CD4-positive, alpha-beta memory T cell (primary cell): ENCODE measurements at regions not wholly inside any gene's neighbourhood (a gene's known extent, or its start where the extent isn't known, plus 50 kb on each side); places are given as distances from the start of the nearest gene placed in this dataset.
"Not testable (repeated sequence)": the region's sequence is repeated elsewhere in the genome, so short reads cannot be mapped to it uniquely, and the experiment has no call there.

Experiments
- CTCF ChIA-PET: fragments of 350-600 bp; sonication (Branson Sonifier 250); formaldehyde crosslinking; loops from one replicate; lab custom pipeline; 2021; ENCODE audit warnings: inconsistent platforms; ENCODE audit not compliant: partially characterized antibody; lab: Charles Lee
- POLR2A ChIA-PET: fragments of 350-600 bp; sonication (Branson Sonifier 250); formaldehyde crosslinking; loops from one replicate; lab custom pipeline; 2021; ENCODE audit not compliant: partially characterized antibody; lab: Charles Lee
- DNase-seq, 5 donors: peaks; one replicate each; pipeline versions ENCODE4 v3.0.0 to v3.0.0-alpha.2; 2020 to 2022; ENCODE audit warnings: mixed read lengths in 1 of 5
- H3K27ac ChIP-seq: one replicate; pipeline ENCODE4 v1.7.0; 2013; ENCODE audit warnings: low read depth, low read length
- H3K27me3 ChIP-seq: 2 replicates; pipeline ENCODE4 v1.7.0; 2013; ENCODE audit warnings: mild to moderate bottlenecking, low read length, moderate library complexity; ENCODE audit not compliant: insufficient read depth
- H3K36me3 ChIP-seq: 2 replicates; pipeline ENCODE4 v1.7.0; 2013; ENCODE audit warnings: mild to moderate bottlenecking, low read length, moderate library complexity; ENCODE audit not compliant: insufficient read depth
- H3K4me1 ChIP-seq: 2 replicates; pipeline ENCODE4 v1.7.0; 2013; ENCODE audit warnings: mild to moderate bottlenecking, low read length, moderate library complexity; ENCODE audit not compliant: insufficient read depth
- H3K4me3 ChIP-seq, 2 donors: one replicate each; pipeline ENCODE4 v1.7.0; 2013; ENCODE audit warnings: low read length in 2 of 2, mild to moderate bottlenecking in 1 of 2
- H3K9me3 ChIP-seq, 2 donors: one replicate each; pipeline ENCODE4 v1.7.0; 2013; ENCODE audit warnings: low read length in 2 of 2, control low read depth in 1 of 2; ENCODE audit not compliant: control insufficient read depth in 1 of 2
- H3K27ac Mint-ChIP-seq, 7 donors: one replicate each; pipeline ENCODE4 v1.8.0; 2020 to 2021; ENCODE audit warnings: mixed read lengths in 7 of 7, mild to moderate bottlenecking in 6 of 7, inconsistent platforms in 3 of 7, moderate library complexity in 3 of 7
- H3K27me3 Mint-ChIP-seq, 2 donors: one replicate each; pipeline ENCODE4 v1.8.0; 2020 to 2021; ENCODE audit warnings: mixed read lengths in 2 of 2
- H3K36me3 Mint-ChIP-seq, 2 donors: one replicate each; pipeline ENCODE4 v1.8.0; 2020 to 2021; ENCODE audit warnings: mixed read lengths in 2 of 2, inconsistent platforms in 1 of 2, mild to moderate bottlenecking in 1 of 2
- H3K4me1 Mint-ChIP-seq, 4 donors: one replicate each; pipeline ENCODE4 v1.8.0; 2020 to 2021; ENCODE audit warnings: mixed read lengths in 4 of 4, mild to moderate bottlenecking in 1 of 4
- H3K4me3 Mint-ChIP-seq, 8 donors: one replicate each; pipeline ENCODE4 v1.8.0; 2020 to 2021; ENCODE audit warnings: mixed read lengths in 8 of 8, mild to moderate bottlenecking in 7 of 8, moderate library complexity in 6 of 8, inconsistent platforms in 3 of 8
- H3K9me3 Mint-ChIP-seq, 8 donors: one replicate each; pipeline ENCODE4 v1.8.0; 2020 to 2021; ENCODE audit warnings: mixed read lengths in 8 of 8, mild to moderate bottlenecking in 5 of 8, inconsistent platforms in 3 of 8, moderate library complexity in 1 of 8
- intact Hi-C: fragments of 100-400 bp; cut with micrococcal nuclease; formaldehyde crosslinking; loops from one replicate; pipeline ENCODE4 v1.15.1; 2023

- intact Hi-C loops, CTCF ChIA-PET, H3K27me3 ChIP-seq, H3K4me3 ChIP-seq, H3K4me1 Mint-ChIP-seq, H3K9me3 ChIP-seq, H3K27ac Mint-ChIP-seq, DNase-seq, H3K9me3 Mint-ChIP-seq, H3K27ac ChIP-seq, H3K4me1 ChIP-seq, H3K27me3 Mint-ChIP-seq, H3K36me3 ChIP-seq, H3K4me3 Mint-ChIP-seq, POLR2A ChIA-PET, H3K36me3 Mint-ChIP-seq: not testable (repeated sequence)
These were observed 130.1 kb downstream of the NPIPA5 start for GRCh38 chr16:15247971-15248370.

- intact Hi-C loops, H3K36me3 Mint-ChIP-seq, DNase-seq, POLR2A ChIA-PET, H3K27me3 Mint-ChIP-seq, H3K36me3 ChIP-seq, H3K27ac ChIP-seq, H3K9me3 Mint-ChIP-seq, H3K4me1 ChIP-seq, CTCF ChIA-PET, H3K9me3 ChIP-seq, H3K4me3 Mint-ChIP-seq, H3K27me3 ChIP-seq, H3K4me3 ChIP-seq, H3K27ac Mint-ChIP-seq, H3K4me1 Mint-ChIP-seq: not testable (repeated sequence)
These were observed 141.3 kb downstream of the NPIPA5 start for GRCh38 chr16:15236674-15237323.

- H3K4me3 ChIP-seq, H3K4me1 ChIP-seq, H3K36me3 ChIP-seq, H3K4me1 Mint-ChIP-seq, DNase-seq, intact Hi-C loops, H3K27ac Mint-ChIP-seq, POLR2A ChIA-PET, CTCF ChIA-PET, H3K9me3 ChIP-seq, H3K9me3 Mint-ChIP-seq, H3K36me3 Mint-ChIP-seq, H3K27ac ChIP-seq, H3K27me3 ChIP-seq, H3K27me3 Mint-ChIP-seq, H3K4me3 Mint-ChIP-seq: not testable (repeated sequence)
These were observed 141.1 kb upstream of the RRN3 start for GRCh38 chr16:15235140-15235539.

- H3K27ac ChIP-seq, H3K4me3 Mint-ChIP-seq, DNase-seq, H3K4me3 ChIP-seq, intact Hi-C loops, H3K4me1 ChIP-seq, H3K27me3 ChIP-seq, CTCF ChIA-PET, H3K36me3 Mint-ChIP-seq, POLR2A ChIA-PET, H3K4me1 Mint-ChIP-seq, H3K36me3 ChIP-seq, H3K9me3 Mint-ChIP-seq, H3K27me3 Mint-ChIP-seq, H3K27ac Mint-ChIP-seq, H3K9me3 ChIP-seq: not testable (repeated sequence)
These were observed 140.6 kb upstream of the RRN3 start for GRCh38 chr16:15234702-15235101.

GRCh38 chr16:15230432-15230831 lies 136.4 kb upstream of the RRN3 start:
- intact Hi-C loops, H3K9me3 ChIP-seq, DNase-seq, H3K9me3 Mint-ChIP-seq, H3K4me3 Mint-ChIP-seq, H3K36me3 Mint-ChIP-seq, H3K27ac Mint-ChIP-seq, H3K4me1 Mint-ChIP-seq, H3K27me3 ChIP-seq, H3K4me1 ChIP-seq, H3K27me3 Mint-ChIP-seq, H3K4me3 ChIP-seq, H3K36me3 ChIP-seq, POLR2A ChIA-PET, H3K27ac ChIP-seq, CTCF ChIA-PET: not testable (repeated sequence)

GRCh38 chr16:15229661-15230060 lies 135.6 kb upstream of the RRN3 start:
- DNase-seq, H3K36me3 ChIP-seq, H3K27ac ChIP-seq, H3K27me3 ChIP-seq, CTCF ChIA-PET, H3K4me1 Mint-ChIP-seq, H3K4me3 ChIP-seq, H3K27me3 Mint-ChIP-seq, H3K27ac Mint-ChIP-seq, H3K36me3 Mint-ChIP-seq, POLR2A ChIA-PET, intact Hi-C loops, H3K9me3 ChIP-seq, H3K4me3 Mint-ChIP-seq, H3K9me3 Mint-ChIP-seq, H3K4me1 ChIP-seq: not testable (repeated sequence)

- H3K27ac ChIP-seq, H3K9me3 Mint-ChIP-seq, H3K27me3 Mint-ChIP-seq, H3K27ac Mint-ChIP-seq, H3K36me3 Mint-ChIP-seq, DNase-seq, H3K36me3 ChIP-seq, POLR2A ChIA-PET, H3K4me3 Mint-ChIP-seq, H3K27me3 ChIP-seq, H3K9me3 ChIP-seq, H3K4me1 ChIP-seq, intact Hi-C loops, H3K4me3 ChIP-seq, H3K4me1 Mint-ChIP-seq, CTCF ChIA-PET: not testable (repeated sequence)
These were observed 130.6 kb upstream of the RRN3 start for GRCh38 chr16:15224651-15225050.

GRCh38 chr16:15223398-15223797 lies 129.3 kb upstream of the RRN3 start:
- H3K36me3 Mint-ChIP-seq, H3K9me3 Mint-ChIP-seq, POLR2A ChIA-PET, DNase-seq, intact Hi-C loops, H3K36me3 ChIP-seq, H3K27ac Mint-ChIP-seq, H3K4me1 ChIP-seq, H3K4me3 ChIP-seq, H3K27me3 ChIP-seq, H3K4me1 Mint-ChIP-seq, H3K27me3 Mint-ChIP-seq, CTCF ChIA-PET, H3K4me3 Mint-ChIP-seq, H3K9me3 ChIP-seq, H3K27ac ChIP-seq: not testable (repeated sequence)
